Hematopoietic multipotent progenitor cell (in vitro differentiated cells): ENCODE measurements at regions not wholly inside any gene's neighbourhood (a gene's known extent, or its start where the extent isn't known, plus 50 kb on each side); places are given as distances from the start of the nearest gene placed in this dataset.
"Not testable (repeated sequence)": the region's sequence is repeated elsewhere in the genome, so short reads cannot be mapped to it uniquely, and the experiment has no call there.

ENCODE experiments used
- DNase-seq, 3 donors: peaks; one replicate each; pipeline ENCODE4 v3.0.0-alpha.2; 2011 to 2015; ENCODE audit warnings: low read depth in 2 of 3, low spot score in 2 of 3

DNA sequence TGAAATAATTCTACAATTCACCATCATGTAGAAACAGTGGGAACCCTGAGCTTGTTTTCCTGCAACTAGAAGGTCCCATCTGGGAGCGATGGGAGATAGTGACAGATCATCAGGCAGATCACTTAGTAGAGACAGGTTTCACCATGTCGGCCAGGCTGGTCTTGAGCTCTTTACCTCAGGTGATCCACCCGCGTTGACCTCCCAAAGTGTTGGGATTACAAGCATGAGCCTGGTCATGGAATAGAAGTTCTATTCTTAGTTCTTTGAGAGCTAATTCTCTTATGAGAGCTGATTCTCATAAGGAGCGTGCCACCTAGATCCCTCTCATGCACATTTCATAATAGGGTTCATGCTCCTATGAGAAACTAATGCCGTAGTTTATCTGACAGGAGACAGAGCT lies 778.0 kb upstream of the AUTS2 start:
- DNase-seq, result no peak

DNA sequence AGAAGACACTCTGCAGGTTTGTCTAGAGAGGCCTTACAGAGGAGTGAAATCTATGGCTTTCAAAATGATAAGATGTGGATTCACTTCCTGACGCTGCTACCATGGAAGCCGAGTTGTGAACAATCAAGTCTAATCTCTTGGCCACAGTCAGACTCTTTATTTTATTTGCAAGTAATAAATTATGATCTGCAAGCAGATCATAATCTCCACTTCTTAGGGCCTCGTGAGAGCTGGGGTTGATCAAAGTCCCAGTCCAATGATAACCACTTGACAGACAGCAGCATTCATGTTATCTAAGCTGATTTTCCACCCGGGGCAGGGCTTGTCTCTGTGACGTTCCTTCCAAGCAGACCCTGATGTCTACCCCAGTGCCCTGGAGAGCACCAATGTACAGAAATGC lies 776.4 kb upstream of the AUTS2 start:
- DNase-seq, result no peak

DNA sequence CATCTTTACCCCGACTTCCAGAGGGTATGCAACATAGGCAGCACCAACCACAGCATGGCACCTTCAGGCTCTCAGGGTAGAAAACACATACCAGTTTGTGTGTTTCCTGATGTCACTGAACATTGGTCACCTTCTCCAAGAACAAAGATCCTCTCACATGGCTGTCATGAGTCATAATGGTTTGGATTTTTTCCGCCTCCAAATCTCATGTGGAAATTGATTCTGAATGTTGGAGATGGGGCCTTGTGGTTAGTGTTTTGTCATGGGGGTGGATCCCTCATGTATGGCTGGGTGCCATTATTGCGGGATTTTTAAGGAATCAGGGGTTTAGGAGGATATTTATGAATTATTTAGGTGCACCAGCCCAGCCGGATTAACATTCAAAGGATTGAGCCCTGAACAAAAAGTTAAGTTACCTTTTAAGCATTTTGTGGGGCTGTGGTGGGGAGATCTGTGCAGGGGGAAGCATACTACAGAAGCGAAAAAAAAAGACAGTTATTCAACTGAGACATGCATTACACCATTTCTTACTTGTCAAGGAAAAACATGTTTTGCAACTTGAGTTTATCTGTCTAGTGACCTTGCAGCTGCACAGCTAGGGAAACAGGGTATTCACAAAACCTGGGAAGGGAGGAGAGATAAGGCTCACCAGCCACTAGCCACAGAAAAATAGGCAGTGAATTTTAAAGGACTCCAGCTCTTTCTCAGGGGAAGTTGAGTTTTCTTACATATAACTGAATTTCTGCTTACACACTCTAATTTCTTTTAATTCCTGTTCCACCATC lies 774.1 kb upstream of the AUTS2 start:
- DNase-seq, result no peak

DNA sequence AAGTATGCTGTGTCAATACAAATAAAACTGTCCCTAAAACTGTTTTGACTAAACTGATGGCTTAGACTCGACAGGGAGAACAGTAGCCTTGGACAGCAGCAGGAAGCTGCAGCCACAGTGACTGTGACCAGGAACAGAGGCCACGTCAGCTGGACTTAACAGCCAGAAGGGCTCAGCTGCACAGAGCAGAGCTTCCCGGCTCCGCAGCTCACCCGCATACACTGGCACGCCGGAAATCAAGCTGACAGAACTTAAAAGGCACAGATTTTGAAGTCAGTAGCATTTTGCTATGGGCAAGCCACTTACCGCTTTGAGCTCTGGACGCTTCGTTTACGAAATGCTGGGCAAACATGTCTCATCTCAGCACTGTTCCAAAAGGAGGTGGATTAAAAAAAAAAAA lies 769.7 kb upstream of the AUTS2 start:
- no peak for DNase-seq

DNA sequence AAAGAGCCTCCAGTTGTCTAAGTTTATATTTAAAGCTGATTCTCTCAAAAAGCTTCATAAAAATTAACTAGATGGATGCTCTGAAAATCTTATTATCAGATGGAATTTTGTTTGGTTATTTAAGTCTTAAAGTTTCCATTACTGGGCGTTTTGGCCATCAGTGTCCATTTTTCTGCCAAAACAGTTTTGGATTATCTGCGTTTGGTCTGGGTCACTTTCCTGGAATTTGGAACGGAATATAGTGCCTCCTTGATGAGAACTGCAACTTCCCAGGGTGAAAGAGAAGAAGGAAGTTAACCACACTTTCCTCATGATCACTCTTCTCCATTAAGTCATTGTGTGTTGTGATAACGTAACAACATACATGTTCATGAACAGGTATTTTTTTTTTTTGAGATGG lies 764.9 kb upstream of the AUTS2 start:
- DNase-seq, result no peak

DNA sequence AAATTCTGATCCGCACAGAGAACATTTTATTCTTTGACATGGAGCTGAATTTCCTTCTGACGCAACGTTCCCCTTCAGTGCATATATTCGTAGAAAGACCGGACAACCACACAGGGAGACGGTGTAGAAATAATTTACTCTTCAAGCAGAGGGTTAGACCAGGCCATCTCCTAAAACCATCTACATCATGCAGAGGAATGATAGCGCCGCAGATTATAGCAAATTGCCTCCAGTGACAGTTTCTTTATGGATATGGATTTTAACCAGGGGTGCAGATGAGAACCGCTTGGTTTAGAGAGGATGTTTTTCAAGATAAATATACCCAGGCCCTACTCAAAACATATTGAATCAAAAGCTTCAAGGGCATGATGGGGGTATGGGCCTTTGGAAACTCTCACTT lies 759.3 kb upstream of the AUTS2 start:
- DNase-seq, result no peak

DNA sequence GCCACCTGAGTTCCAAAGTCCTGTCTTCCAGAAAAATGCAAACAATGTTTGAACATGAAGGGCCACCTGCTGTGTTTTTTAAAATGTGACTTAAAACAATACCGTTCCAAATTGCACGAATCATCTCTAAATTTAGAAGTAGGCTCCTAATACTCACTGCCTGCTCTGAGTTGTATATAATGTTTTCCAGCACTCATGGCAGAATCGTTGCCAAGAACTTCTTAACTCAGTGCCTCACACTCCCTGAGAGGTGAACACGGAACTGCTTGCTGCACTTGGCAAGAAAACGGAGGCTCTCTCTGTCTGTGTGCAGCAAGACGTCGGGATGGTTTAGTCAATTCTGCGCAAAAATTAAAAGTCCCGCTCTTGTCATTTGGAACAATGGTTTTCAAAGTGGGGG lies 757.3 kb upstream of the AUTS2 start:
- DNase-seq, result no peak

DNA sequence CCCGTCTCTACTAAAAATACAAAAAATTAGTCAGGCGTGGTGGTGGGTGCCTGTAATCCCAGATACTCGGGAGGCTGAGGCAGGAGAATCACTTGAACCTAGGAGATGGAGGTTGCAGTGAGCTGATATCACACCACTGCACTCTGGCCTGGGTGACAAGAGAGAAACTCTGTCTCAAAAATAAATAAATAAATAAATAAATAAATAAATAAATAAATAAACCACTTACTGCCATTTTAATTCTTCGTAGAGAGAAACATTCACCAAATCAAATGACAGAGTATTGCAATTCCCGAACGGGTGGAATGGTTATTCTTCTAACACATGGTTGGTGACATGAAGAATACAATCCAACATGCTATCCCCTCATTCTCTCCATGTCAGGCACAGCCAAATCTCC lies 754.3 kb upstream of the AUTS2 start:
- DNase-seq, result not testable (repeated sequence)

DNA sequence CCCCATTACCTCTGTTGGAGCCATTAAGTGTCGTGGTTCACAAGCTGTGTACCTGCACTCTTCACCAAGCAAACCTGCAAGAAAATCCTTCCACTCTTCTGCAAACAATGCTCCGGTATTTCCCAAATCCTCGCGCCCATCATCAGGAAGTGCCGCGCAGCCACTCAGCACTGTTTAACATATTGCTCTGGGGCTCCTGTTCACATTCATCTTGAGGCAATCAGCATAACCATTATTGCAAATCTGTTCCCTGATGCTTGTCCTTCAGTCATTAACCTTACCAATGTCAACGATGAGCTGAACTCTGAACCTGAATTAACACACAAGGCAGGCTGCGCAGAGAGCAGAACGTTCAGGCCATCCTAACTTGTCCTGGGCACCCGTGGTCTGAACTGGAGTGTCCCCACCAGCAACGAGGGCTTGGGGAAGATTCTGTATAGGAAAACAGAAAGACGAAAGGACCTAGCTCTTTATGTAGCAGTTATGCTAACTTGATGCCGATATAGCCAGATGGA lies 751.4 kb upstream of the AUTS2 start:
- DNase-seq, result no peak

DNA sequence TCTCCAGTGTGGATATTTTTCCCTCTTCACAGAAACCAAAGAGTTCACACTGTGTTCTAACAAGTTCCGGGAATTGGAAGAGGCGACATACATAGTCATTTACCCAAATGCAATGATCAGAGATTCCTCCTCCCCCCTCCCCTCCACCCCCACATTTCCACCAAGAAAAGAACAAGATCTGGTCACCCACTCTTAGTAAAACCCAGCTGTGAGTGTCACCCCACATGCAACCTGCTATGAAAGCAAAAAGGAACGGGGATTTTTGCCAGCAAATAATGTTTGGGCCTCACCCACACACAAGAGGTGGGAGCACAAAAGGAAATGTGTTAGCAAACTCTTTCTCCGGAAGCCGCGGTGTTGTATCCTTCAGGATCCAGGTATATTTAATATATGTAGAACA lies 745.0 kb upstream of the AUTS2 start:
- no peak for DNase-seq

DNA sequence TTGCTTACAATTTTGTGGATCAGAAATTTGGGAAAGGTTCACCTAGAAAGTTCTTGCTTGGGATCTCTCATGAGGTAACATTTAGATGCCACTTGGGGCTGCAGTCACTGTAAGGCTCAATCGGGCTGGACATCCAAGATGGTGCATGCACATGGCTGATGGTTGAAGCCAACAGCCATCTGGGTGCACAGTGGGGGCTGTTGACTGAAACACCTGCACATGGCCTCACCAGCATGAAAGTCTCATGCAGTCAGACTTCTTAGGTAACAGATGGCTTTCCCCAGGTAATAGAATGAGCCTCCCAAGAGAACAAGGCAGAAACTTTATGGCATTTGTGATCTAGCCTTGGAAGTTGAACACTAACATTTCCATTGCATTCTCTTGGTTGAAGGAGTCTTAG lies 740.7 kb upstream of the AUTS2 start:
- DNase-seq, result no peak

DNA sequence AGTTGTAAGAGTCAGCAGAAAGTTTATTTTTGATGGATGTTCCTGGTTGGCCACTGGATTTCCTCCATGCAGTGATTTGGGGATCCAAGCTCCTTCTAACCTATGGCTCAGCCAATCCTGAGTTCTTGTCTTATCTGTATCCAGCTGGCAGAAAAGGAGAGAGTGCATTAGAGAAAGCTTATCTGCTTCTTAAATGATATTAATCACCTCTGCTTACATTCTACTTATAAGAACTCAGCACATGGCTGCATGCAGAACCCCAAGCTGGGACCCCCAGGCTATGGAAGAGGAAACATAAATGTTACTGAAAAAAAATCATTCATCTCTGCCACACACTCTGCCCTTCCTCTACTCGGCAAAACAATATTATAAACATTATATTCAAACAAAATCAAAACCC lies 739.8 kb upstream of the AUTS2 start:
- DNase-seq, result no peak

DNA sequence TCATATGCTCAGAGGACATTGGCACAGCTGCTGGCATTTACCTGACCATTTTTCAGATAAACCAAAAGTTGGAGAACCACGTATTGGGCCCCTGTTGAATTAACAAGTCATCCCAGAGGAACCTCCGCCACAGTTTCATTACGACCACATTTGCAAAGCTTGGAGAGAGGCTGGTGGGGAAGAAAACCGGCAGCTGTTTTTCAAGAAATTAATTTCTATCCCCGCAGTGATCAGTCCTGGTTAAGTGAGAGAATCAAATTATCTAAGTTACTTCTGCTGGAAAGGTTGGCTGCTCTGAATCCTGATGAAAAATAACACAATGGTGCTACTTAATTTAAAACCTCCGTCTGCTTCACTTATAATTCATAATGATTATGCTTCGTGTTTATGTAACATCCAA lies 737.1 kb upstream of the AUTS2 start:
- DNase-seq, result no peak

DNA sequence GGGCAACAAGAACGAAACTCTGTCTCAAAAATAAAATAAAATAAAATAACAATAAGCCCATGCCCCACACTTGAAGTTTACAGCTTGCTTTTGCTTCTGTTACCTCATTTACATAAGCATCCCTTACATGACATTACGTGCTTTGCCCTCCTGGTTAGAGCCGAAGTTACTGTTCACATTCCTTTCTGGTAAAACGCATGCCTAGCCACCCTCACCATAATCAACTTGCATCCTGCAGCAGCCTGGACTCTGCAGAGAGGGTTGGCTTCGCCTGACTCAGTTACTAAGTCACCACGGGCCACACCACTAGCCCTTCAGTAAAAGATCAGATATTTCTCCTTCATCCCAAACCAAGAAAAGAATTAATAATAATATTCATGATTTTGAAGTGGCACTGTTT lies 736.0 kb upstream of the AUTS2 start:
- DNase-seq, result no peak

DNA sequence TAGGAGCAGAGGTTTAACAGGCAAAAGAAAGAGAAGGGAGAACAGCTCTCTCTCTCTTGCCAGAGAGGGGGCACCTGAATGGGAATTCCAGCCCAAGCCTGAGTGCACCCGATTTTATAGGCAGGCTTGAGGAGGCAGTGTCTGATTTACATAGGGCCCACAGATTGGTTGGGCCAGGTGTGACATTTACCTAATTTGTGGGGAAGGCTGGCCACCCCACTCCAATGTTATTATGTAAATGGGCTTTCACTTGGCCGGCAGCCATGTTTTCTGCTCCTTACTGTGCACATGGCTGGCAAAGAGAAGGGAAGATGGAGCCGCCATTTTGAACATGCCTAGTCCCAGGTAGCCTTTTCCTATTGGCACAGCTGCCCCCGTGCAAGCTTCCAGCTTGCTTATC lies 735.5 kb upstream of the AUTS2 start:
- no peak for DNase-seq

DNA sequence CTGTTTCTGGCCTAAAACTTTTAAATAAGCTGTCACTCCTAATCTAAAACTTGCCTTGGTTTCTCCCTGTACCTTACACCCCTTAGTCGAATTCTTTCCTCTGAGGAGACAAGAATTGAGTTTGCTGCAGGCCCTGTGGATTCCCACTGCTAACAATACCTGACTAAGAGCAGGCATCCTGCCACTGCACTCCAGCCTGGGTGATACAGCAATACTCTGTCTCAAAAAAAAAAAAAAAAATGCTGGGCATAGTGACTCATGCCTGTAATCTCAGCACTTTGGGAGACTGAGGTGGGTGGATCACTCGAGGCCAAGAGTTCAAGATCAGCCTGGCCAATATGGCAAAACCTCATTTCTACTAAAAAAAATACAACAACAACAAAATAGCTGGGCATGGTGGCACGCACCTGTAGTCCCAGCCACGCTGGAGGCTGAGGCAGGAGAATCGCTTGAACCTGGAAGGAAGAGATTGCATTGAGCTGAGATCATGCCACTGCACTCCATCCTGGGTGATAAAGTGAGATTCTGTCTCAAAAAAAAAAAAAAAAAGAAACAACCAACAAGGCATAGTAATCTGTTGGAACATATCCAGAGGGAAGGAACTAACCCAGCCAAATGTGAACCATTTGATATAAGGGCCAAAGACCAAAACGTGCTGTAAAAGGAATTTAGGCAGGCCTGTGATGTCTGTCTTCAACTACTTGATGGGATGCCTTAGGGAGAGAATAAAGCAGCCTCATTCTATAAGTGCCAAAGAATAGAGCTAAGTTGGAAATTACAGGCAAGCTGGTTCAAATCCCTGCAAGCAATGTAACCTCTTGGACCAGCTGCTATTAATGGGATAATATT lies 732.7 kb upstream of the AUTS2 start:
- no peak for DNase-seq

DNA sequence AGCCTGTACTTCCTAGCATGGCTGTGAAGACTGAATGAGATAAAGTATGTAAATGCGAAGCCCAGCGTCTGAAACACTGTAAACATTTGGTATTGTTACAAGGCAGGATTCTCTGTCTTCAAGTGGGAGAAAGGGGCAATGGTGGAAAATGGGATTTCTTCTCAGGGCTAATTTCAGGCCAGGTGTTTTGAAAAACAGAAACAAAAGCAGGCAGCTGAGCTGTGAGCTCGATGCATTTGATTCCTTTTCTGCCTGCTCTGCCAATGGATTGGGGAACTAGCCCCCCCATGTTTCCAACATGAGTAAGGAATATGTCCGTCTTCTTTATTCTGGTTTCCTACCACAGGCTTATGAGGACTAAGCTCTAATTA lies 732.1 kb upstream of the AUTS2 start:
- no peak for DNase-seq

DNA sequence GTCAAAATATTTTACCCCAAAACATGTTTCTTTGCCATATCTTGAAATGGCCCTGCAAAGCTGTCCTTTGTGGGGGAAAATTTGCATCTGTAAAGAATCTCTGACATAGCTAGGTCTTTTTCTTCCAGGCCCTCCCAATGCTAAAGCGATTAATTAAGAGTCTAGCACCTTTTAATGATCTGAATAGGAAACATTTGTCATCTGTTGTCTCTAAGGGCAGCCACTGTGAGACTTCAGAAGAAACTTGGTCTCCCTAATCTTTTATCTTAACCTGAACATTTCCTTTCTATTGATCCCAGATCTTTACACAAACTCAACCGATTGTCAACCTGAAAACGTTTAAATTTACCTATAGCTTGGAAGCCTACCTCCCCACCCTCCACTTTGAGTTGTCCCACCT lies 731.6 kb upstream of the AUTS2 start:
- DNase-seq, result not testable (repeated sequence)

DNA sequence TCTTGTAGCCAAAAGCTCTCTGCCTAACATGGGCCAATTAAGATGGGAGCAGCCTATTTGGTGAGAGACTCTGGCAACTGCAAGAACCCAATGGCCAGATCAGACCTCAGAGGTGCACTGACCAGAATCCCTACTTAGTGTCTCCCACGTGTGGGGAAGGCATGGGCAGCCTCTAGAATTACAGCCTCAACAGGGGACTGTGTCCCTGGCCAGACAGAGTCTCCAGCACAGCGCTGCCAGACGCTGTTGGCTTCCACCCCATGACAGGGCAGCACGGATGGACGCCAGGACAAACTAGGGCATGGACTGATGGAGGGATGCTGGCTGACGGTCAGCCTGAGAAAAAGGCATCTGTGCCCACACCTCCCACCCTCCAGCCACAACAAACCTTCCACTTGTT lies 729.3 kb upstream of the AUTS2 start:
- no peak for DNase-seq

DNA sequence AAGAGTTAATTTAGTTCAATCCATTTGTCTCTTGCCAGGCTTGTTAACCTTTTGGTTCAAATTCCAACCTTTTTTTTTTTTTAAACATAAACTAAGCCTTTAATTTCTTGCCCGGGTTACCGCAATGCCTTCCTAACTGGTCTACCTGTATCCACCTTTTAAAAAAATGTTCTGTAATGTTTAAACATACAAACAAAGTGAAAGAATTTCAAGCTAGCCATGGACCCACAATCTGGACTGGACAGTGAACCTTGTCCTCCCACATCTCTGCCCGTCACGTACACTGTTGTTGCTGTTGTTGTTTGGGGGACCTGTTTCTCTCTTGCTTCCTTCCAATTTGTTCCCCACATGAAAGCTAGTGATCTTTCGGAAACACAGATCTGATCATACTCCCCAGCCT lies 724.7 kb upstream of the AUTS2 start:
- no peak for DNase-seq

DNA sequence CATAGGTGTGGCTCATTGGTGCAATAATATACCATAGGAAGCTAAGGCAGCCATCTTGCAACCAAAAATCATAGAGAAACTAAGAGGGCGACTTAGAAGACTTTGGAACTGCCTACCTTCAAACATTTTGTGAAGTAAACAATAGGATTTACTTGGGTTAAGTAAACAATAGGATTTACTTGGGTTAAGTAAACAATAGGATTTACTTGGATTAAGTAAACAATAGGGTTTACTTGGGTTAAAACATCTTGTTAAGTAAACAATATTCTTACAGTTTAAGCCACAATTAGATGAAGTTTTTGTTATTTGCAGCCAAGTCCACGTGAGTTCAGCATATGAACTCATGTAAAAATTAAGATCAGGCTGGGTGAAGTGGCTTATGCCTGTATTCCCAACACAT lies 722.4 kb upstream of the AUTS2 start:
- DNase-seq, result no peak

DNA sequence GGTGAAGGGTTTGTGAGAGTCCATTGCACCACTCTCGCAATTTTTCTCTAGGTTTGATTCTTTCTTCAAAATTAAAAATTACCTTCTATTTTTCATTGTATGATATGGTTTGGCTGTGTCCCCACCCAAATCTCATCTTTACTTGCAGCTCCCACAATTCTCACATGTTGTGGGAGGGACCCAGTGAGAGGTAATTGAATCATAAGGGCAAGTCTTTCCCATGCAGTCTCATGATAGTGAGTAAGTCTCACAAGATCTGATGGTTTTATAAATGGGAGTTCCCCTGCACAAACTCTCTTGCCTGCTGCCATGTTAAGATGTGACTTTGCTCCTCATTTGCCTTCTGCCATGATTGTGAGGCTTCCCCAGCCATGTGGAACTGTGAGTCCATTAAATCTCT lies 711.2 kb upstream of the AUTS2 start:
- not testable (repeated sequence) for DNase-seq
